GM19463 (cell line): ENCODE measurements at regions not wholly inside any gene's neighbourhood (a gene's known extent, or its start where the extent isn't known, plus 50 kb on each side); places are given as distances from the start of the nearest gene placed in this dataset.
"Not testable (repeated sequence)": the region's sequence is repeated elsewhere in the genome, so short reads cannot be mapped to it uniquely, and the experiment has no call there.

Source experiments
- ATAC-seq: cut with Tn5 transposase; IDR thresholded peaks from one replicate; pipeline ENCODE4 v1.9.1; 2021; ENCODE audit warnings: mild to moderate bottlenecking, moderate library complexity; ENCODE audit not compliant: unreplicated experiment

DNA sequence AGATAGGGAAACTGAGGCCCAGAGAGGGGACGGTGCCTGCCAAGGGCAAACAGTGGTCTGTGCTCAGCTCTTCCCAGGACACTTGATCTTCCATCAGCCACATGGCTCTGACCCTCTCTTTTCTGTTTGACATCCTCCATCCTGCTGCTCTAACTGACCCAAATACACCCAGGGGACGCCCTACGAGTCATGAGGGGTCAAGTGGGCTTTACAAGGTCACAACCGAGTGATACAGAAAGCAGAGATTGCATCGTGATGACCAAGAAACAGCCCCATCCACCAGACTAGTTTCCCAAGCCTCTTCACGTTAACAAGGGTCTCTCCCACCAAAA lies 131.2 kb upstream of the UNC5B start:
- ATAC-seq = no peak

GRCh38 chr10:71081912-71082311 lies 130.5 kb upstream of the UNC5B start:
- ATAC-seq = no peak

- no peak for ATAC-seq
Measured at GRCh38 chr10:71082960-71083715, 129.2 kb upstream of the UNC5B start.

- ATAC-seq = no peak
Measured at GRCh38 chr10:71083716-71083975, 128.7 kb upstream of the UNC5B start.

DNA sequence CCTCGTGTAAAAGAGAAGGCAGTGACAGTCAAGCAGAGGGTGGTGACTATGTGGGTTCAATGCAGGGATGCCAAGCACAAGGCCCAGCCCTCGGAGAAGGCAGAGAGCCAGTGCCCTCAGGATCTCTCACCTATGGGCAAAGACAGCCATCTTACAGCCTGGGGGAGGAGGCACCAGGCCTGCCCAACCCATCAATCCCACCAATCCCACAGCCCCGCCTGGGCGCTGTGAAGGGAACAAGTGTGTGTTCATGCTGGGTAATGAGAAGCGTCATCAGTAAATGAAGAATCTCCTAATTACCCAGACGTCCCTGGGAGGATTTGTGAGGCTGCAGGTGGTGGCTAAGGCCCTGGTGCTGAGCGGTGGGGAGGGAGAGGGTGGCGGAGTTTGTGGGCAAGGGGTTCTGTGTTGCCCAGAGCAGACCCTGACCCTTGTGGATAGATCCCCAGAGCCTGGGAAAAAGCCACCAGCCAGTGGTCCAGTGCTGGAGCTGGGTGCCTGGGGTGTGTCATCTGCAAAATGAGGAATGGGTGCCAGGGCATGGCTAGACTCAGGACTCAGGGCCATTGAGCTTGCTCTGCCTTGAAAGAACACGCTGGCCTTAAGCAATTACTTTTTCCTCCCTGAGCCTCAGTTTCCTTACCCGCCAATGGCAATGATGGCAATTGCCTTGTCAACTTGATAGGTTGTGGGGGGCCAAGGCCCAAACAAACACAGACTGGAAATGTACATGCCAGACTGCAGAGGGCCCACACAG lies 128.1 kb upstream of the UNC5B start:
- no peak for ATAC-seq

GRCh38 chr10:71084818-71085126 lies 127.6 kb upstream of the UNC5B start:
- no peak for ATAC-seq

DNA sequence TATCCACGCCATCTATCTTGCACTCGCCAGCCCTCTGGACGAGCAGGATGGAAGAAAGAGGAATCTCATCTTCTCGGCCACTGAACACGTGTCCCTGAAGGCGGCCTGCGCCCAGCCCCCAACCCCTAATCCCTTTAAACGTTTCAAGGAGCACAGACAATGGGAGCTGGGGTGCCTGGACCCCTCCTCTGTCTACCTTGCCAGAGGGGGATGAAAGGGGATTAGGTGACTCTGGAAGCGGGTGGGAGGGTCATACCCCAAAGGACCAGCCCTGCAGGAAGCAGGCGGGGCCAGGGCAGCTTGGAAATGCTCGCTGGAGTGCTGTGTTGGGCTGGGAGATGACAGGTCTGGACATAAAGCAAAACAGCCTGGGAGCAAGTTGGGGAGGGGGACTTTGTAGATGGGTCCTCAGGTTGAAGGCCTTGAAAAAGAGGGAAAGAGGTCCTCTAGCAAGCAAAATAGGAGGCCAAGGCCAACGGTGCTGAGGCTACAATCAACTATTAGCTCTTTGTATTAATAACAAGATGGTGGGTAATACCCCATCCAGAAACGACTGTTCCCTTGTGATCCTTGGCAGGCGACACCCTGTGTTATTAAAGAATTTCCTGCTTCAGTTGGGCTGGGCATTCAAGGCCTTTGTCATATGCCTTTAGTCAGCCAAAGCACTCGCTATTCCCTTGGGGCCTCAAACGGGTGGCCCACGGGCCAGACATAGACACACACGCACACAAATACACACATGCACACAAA lies 126.5 kb upstream of the UNC5B start:
- no peak for ATAC-seq

- ATAC-seq = no peak
Measured at GRCh38 chr10:71086439-71087080, 125.8 kb upstream of the UNC5B start.

DNA sequence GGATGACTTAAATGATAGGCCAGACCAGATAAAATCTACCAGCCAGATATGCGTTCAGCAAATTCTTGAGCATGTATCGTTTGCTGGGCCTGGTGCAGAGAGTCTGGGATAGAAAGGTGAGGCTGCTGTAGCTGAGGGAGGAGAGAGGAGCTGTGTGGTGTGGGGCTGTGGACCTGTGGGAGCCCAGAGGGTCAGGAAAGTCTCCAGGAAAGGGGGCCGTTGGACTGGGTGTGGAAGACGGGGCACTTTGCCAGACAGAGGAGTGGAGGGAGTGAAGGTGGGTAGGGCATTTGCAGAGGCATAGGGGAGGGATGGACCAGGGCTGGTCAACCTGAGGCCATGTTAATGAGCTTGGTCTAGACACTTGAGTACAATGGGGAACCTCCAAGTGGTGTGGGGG lies 124.7 kb upstream of the UNC5B start:
- ATAC-seq = no peak

- no peak for ATAC-seq
Measured at GRCh38 chr10:71088054-71088453, 124.3 kb upstream of the UNC5B start.

DNA sequence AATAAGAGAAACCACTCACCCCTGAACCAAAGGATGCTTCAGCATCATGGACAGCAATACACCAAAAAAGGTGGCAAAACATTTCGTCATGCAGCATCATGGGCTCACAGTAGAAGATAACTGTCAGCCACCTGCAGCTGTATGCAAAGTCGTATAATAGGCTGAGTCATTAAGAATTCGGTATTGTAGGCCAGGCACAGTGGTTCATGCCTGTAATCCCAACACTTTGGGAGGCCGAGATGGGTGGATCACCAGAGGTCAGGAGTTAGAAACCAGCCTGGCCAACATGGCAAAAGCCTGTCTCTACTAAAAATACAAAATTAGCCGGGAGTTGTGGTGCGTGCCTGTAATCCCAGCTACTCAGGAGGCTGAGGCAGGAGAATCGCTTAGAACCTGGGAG lies 123.8 kb upstream of the UNC5B start:
- not testable (repeated sequence) for ATAC-seq

- ATAC-seq = no peak
Measured at GRCh38 chr10:71089162-71089561, 123.2 kb upstream of the UNC5B start.

DNA sequence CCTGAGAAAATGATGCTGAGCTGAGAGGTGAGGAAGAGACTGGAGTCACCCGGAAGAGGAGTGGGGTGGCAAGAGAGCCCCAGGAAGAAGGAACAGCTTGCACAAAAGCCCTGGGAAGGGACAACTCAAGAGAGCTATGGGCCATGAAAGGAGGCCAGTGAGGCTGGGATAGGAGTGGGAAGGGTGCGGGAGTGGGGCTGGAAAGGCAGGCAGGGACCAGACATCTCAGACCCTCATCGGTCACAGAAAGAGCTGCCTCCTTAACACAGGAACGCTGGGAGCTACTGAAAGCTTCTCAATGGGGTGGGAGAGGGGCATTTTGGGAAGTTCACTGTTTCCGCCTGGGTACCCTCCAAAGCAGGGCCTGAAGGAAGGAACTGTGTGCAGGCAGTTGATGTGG lies 122.0 kb upstream of the UNC5B start:
- no peak for ATAC-seq

- ATAC-seq = no peak
Measured at GRCh38 chr10:71090801-71091200, 121.6 kb upstream of the UNC5B start.

- ATAC-seq = no peak
Measured at GRCh38 chr10:71092812-71093401, 119.5 kb upstream of the UNC5B start.

DNA sequence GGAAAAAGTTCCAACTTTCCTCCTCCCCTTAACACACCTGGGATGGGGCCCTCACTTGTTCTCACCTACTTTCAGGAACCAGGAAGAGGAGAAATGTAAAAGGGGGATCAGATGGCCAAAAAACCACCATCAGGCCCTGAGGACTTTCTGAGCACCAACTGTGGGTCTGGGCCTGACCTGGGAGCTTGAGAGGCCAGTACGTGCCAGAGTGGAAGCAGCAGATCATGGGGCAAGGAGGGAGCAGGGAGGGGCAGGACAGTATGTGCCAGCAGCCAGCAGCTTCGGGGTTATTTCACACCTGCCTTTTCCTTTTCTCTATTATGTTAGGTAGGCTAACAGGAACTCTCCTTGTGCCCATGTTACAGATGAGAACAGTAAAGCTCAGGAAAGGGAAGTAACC lies 118.8 kb upstream of the UNC5B start:
- ATAC-seq = no peak

GRCh38 chr10:71094712-71095390 lies 117.5 kb upstream of the UNC5B start:
- no peak for ATAC-seq

- no peak for ATAC-seq
Measured at GRCh38 chr10:71099731-71100361, 112.5 kb upstream of the UNC5B start.

- ATAC-seq = no peak
Measured at GRCh38 chr10:71103961-71104360, 108.4 kb upstream of the UNC5B start.

- ATAC-seq = not testable (repeated sequence)
Measured at GRCh38 chr10:71106151-71106550, 106.2 kb upstream of the UNC5B start.
